SU-DHL-6 (cell line): ENCODE measurements at regions not wholly inside any gene's neighbourhood (a gene's known extent, or its start where the extent isn't known, plus 50 kb on each side); places are given as distances from the start of the nearest gene placed in this dataset.

Experiments
- H2AFZ ChIP-seq: fragments of 200-600 bp; sonication (generic); 2 replicates; pipeline ENCODE4 v1.6.1; 2014; ENCODE audit warnings: low read depth, mild to moderate bottlenecking, moderate library complexity, mixed read lengths, antibody characterized with exemption, low read length; ENCODE audit not compliant: severe bottlenecking
- H3F3A ChIP-seq: fragments of 200-600 bp; shearing (Covaris generic); 2 replicates; pipeline ENCODE4 v1.6.0; 2016; ENCODE audit warnings: antibody characterized with exemption, mild to moderate bottlenecking; ENCODE audit not compliant: insufficient read depth
- H3K27ac ChIP-seq: fragments of 200-600 bp; sonication (generic); 2 replicates; pipeline ENCODE4 v1.5.1; 2016; ENCODE audit warnings: low read depth, mild to moderate bottlenecking, low read length, moderate library complexity, mixed read lengths
- H3K27me3 ChIP-seq: fragments of 200-600 bp; sonication (generic), shearing (Covaris generic); 2 replicates; pipeline ENCODE4 v1.6.0; 2014; ENCODE audit warnings: mild to moderate bottlenecking, low read length
- H3K36me3 ChIP-seq: fragments of 200-600 bp; sonication (generic); 2 replicates; pipeline ENCODE4 v1.6.1; 2014; ENCODE audit warnings: mild to moderate bottlenecking, low read length, mixed read lengths
- H3K4me2 ChIP-seq: fragments of 300-600, 200-600 bp; shearing (Covaris generic), sonication (generic); 2 replicates; pipeline ENCODE4 v1.6.0; 2014; ENCODE audit warnings: low read length, low read depth, mild to moderate bottlenecking; ENCODE audit not compliant: poor library complexity, severe bottlenecking
- H3K4me3 ChIP-seq: fragments of 200-600 bp; sonication (generic); 2 replicates; pipeline ENCODE4 v1.5.1; 2014; ENCODE audit warnings: antibody characterized with exemption, low read length, mild to moderate bottlenecking, mixed read lengths; ENCODE audit not compliant: insufficient read depth, poor library complexity, severe bottlenecking
- H3K79me2 ChIP-seq: fragments of 200-600 bp; sonication (generic); 2 replicates; pipeline ENCODE4 v1.6.1; 2014; ENCODE audit warnings: mild to moderate bottlenecking, low read length, moderate library complexity; ENCODE audit not compliant: insufficient read depth
- H3K9ac ChIP-seq: fragments of 200-600 bp; sonication (generic); 2 replicates; pipeline ENCODE4 v1.7.0; 2014; ENCODE audit warnings: mild to moderate bottlenecking, low read length
- H3K9me2 ChIP-seq: fragments of 200-600 bp; sonication (generic); replicated peaks from 2 replicates; pipeline ENCODE4 v1.6.1; 2014; ENCODE audit warnings: low read length; ENCODE audit not compliant: insufficient read depth
- H3K9me3 ChIP-seq: fragments of 200-600 bp; sonication (generic); 2 replicates; pipeline ENCODE4 v1.6.1; 2014; ENCODE audit warnings: low read length, mixed read lengths; ENCODE audit not compliant: insufficient read depth
- H4K20me1 ChIP-seq: fragments of 200-600 bp; sonication (generic); 2 replicates; pipeline ENCODE4 v1.6.1; 2014; ENCODE audit warnings: low read depth, mild to moderate bottlenecking, antibody characterized with exemption, low read length, moderate library complexity, mixed read lengths
- EZH2phosphoT487 ChIP-seq: fragments of 200-600 bp; sonication (generic), shearing (Covaris generic); conservative IDR thresholded peaks from 2 replicates; pipeline ENCODE4 v1.6.1; 2018; ENCODE audit warnings: mild to moderate bottlenecking, antibody characterized with exemption, low read length, moderate library complexity, mixed read lengths
- TF ChIP-seq, protein P1 (sequence below): fragments of 200-600 bp; sonication (generic); IDR thresholded peaks from one replicate; pipeline ENCODE4 v1.5.1; 2017; ENCODE audit warnings: antibody characterized with exemption, mild to moderate bottlenecking, low read length, moderate library complexity; ENCODE audit not compliant: insufficient read depth, poor library complexity, severe bottlenecking

DNA sequence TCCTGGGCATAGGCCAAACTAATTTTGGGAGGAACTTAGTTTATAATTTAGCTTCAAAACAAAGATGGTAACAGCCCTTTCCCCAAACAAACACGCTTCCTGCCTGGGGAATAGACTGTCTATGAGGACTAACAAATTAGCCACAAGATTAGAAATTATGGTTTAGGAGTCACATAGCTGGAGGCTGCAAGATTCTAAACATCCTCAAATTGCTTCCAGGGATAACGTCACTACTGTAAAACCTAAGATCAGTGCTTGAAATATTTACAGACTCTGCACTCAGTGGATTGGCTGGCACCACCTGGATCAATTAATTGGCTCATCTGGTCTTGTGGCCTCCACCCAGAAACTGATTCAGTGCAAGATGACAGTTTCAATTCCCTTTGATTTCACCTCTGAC, 118.0 kb upstream of the TACR1 start:
- Histone ChIP-seq H3K27ac (no peak overlapping the region), H2AFZ (no peak overlapping the region), H4K20me1 (no peaks in the 10 kb centered on the region), H3K4me3 (no peak overlapping the region), H3K9me2 (no peaks in the 10 kb centered on the region), H3K27me3 (peaks cover 4% of the 10 kb centered on the region; the same call in 1 of the 2 replicates), H3K9me3 (no peaks in the 10 kb centered on the region), H3K79me2 (no peaks in the 10 kb centered on the region), H3F3A (no peaks in the 10 kb centered on the region), H3K4me2 (no peak overlapping the region), H3K36me3 (no peaks in the 10 kb centered on the region), H3K9ac (no peak overlapping the region)
- TF ChIP-seq, protein P1, sequence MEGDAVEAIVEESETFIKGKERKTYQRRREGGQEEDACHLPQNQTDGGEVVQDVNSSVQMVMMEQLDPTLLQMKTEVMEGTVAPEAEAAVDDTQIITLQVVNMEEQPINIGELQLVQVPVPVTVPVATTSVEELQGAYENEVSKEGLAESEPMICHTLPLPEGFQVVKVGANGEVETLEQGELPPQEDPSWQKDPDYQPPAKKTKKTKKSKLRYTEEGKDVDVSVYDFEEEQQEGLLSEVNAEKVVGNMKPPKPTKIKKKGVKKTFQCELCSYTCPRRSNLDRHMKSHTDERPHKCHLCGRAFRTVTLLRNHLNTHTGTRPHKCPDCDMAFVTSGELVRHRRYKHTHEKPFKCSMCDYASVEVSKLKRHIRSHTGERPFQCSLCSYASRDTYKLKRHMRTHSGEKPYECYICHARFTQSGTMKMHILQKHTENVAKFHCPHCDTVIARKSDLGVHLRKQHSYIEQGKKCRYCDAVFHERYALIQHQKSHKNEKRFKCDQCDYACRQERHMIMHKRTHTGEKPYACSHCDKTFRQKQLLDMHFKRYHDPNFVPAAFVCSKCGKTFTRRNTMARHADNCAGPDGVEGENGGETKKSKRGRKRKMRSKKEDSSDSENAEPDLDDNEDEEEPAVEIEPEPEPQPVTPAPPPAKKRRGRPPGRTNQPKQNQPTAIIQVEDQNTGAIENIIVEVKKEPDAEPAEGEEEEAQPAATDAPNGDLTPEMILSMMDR: no peak
- no peak for TF ChIP-seq EZH2phosphoT487

DNA sequence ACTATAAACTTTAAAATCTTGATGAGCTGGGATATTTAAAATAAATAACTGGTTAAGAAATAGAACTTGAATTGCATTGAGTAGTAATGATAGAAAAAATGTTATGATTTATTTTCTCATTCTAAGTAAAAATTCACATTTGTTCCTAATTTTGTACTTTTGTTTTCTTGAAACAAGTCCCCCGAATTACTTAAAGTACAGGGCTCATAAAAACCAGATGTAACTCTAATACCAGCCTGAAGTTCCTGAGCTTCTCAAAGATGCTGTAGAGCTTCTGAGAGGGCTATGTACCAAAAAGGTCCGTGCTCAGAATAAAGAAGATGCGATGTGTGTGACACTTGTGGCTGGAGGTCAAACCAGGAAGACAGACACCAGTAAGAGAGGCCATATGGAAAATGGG, 116.1 kb upstream of the TACR1 start:
- no peaks in the 10 kb centered on the region for H4K20me1 ChIP-seq
- H3K79me2 ChIP-seq: no peaks in the 10 kb centered on the region
- no peak overlapping the region for H2AFZ ChIP-seq
- peaks cover 4% of the 10 kb centered on the region; the same call in 1 of the 2 replicates for H3K27me3 ChIP-seq
- H3K9me3 ChIP-seq: no peaks in the 10 kb centered on the region
- no peaks in the 10 kb centered on the region for H3F3A ChIP-seq
- H3K9me2 ChIP-seq: no peaks in the 10 kb centered on the region
- no peak overlapping the region for H3K27ac ChIP-seq
- no peak for TF ChIP-seq EZH2phosphoT487
- TF ChIP-seq, protein P1: no peak
- no peaks in the 10 kb centered on the region for H3K36me3 ChIP-seq
- H3K4me2 ChIP-seq: no peak overlapping the region
- H3K9ac ChIP-seq: no peak overlapping the region
- no peak overlapping the region for H3K4me3 ChIP-seq

DNA sequence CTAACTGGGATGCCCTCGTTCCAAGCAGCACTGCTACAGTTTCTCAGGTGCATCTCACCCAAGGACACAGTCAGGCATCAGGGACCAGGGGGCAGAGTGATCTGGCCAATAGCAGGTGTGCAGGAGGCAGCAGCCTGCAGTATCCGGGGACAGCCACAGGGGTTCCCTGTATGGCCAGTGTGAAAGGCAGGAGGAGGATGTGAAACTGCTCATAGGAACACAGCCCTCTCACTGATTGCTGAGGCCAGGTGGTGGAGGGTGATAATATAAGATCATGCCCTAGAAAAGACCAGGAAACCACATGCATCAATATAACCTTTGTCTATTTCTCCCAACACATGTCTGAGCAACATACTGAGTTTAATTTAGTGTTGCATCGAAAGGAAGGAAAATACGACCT, 112.7 kb upstream of the TACR1 start:
- Histone ChIP-seq H3K4me2 (no peak overlapping the region), H3K9me3 (no peaks in the 10 kb centered on the region), H3F3A (no peaks in the 10 kb centered on the region), H3K79me2 (no peaks in the 10 kb centered on the region), H3K9ac (no peak overlapping the region), H2AFZ (no peak overlapping the region), H3K4me3 (no peak overlapping the region), H3K27me3 (peaks cover 4% of the 10 kb centered on the region; the same call in 1 of the 2 replicates), H3K9me2 (no peaks in the 10 kb centered on the region), H3K36me3 (no peaks in the 10 kb centered on the region), H4K20me1 (no peaks in the 10 kb centered on the region), H3K27ac (no peak overlapping the region)
- TF ChIP-seq, protein P1: peak; percentile 40
- no peak for TF ChIP-seq EZH2phosphoT487

DNA sequence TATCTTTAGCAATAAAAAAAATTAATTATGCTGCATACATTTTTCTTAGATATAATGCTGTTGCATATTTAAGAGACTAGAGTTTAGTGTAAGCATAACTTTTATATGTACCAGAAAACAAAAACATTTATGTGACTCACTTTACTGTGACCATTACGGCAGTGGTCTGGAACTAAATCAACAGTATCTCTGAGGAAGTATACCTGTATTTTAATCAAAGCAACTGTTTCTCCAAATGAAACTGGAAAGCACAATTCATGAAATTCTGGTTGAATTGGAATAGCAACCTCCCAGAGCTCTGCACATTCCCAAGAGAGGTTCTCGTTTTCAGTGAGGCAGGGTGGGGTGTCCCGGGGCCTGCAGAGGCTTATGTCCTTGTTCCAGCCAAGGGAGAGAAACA, 112.2 kb upstream of the TACR1 start:
- Histone ChIP-seq H2AFZ (no peak overlapping the region), H3K4me3 (no peak overlapping the region), H3K4me2 (no peak overlapping the region), H3K79me2 (no peaks in the 10 kb centered on the region), H3F3A (no peaks in the 10 kb centered on the region), H3K9ac (no peak overlapping the region), H3K9me2 (no peaks in the 10 kb centered on the region), H3K36me3 (no peaks in the 10 kb centered on the region), H3K27me3 (peaks cover 4% of the 10 kb centered on the region; the same call in 1 of the 2 replicates), H3K9me3 (no peaks in the 10 kb centered on the region), H3K27ac (no peak overlapping the region), H4K20me1 (no peaks in the 10 kb centered on the region)
- TF ChIP-seq EZH2phosphoT487: no peak
- TF ChIP-seq, protein P1: no peak
